Islet of Langerhans (tissue), 1 donor: ENCODE measurements at regions not wholly inside any gene's neighbourhood (a gene's known extent, or its start where the extent isn't known, plus 50 kb on each side); places are given as distances from the start of the nearest gene placed in this dataset.

Experiments used
- FAIRE-seq: peaks from one replicate; lab custom pipeline; 2011; peaks lifted over from hg19 to GRCh38; lab: Jason Lieb, UNC

DNA sequence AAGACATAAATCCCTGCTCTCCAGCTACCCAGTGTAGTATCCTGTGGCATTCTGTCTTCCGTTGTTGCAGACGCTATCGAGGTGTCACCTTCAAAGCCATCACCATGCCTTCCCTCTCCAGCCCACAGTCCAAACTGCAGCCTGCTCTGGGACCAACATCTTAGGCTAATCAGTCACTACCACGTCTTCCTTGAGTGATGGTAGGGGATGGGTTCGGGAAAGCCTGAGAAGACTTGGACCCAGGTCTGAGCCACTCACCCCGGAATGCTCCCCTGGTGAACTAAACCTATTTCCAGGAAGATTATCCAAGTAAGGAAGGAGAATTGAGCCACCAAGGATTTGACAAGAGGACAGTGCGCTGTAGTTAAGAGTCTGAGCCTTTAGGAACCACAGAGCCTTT, 52.9 kb upstream of the IRX1 start:
- no peak for FAIRE-seq

DNA sequence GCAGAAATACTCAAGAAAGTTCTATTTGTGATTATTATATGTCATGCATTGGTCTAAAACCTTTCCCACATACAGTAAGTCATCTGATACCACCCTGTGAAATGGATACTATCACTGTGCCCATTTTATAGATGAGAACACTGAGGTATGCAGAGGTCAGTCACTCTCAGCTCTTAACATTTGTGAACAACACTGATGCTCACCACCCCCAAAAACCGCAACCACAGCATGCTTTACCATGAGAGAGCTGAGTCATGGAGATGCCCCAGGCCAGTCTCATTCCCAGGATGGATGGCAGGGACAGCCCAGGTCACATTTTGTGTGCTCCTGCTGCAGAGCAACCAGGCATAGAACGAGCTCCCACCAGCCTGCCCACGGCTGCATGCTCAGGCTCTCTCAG, 53.5 kb upstream of the IRX1 start:
- no peak for FAIRE-seq

DNA sequence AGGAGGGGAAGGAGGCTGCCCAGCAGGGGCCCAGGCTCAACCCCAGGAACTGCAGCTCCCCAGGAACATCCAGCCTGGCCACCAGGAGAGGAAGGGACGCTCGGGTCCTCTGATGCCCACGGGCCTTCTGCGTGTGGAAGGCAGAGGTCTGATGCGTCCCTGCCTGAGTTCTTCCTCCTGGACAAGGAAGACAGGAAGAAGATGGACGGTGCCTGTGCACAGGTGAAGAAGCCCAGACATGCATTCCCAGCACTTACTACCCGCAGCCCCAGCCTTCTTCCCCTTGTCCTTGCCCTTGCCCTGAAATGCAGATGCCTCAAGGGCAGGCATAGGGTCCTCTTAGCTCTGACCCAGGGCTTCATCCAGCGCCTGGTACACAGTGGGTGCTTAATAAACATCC, 56.7 kb upstream of the IRX1 start:
- FAIRE-seq, result no peak

DNA sequence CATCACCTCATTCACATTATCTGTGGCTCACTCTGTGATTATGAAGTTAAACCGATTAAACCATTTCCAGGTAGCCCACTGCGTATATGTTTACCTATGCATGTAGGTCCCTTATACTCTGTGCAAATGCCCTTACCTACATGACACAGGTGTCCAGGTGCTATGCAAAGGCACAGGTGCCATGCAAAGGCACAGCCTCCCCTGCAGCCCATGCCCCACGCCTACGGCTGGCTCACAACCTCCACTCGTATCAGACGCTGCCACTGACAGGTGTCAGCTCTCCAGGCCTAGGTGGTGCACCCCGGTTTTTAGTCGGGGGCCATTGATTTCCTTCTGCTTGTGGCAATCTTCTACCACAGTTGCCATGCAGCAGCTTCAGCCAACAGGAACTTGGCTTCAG, 57.7 kb upstream of the IRX1 start:
- FAIRE-seq, result no peak

DNA sequence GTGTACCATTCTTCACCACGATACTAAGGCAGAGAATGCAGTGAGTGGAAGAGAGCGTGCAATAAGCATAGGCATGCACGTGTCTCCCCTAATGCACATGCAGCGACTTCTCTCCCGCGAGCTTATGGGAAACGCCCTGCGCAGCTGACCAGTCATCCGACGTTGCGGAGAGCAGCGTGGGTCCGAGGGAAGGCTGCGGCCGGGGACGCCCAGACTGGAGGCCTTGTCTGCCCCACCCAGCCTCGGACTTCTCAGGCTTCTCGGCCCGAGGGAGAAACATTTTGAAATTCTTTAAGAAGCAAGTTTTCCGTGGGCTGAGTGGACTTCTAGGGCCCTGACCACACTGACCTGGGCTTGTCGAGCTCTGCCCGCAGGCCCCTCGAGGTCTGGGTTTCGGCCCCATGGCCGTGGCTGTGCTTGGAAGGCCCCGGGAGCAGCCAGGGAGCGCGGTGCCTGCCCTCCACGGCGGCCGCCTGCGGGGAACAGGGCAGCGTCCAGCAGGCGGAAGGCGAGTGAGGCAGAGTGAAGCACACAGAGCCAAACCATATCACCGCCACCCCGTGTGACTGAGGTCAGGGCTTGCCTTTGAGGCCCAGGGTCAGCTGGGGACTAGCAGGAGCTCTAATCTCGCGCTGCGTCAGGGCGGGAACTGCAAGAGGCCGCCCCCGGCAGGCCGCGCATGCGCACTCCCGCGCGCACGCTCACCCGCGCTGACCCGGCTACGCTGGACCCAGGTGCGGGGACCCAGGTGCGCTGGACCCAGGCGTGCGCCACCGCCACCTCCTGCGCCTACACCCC, 60.0 kb upstream of the IRX1 start:
- FAIRE-seq, result no peak

DNA sequence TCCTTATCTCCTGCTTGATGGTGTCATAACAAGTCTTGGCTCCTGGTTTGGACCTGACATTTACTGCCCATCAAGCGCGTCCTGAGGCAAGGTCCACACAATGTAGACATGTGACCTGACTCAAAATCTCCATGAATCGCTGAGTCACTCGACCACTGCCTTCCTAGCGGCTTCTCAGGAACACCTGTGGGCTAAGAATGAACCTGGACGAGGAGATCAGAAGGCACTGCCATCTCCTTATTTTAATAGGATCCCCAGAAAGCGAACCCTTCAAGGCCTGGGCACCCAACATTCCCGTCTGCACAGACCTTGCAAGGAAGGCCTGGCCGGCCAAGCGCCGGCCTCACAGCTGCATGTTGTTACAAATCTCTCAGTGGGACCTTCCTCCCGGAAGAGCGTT, 60.6 kb upstream of the IRX1 start:
- FAIRE-seq, result no peak

DNA sequence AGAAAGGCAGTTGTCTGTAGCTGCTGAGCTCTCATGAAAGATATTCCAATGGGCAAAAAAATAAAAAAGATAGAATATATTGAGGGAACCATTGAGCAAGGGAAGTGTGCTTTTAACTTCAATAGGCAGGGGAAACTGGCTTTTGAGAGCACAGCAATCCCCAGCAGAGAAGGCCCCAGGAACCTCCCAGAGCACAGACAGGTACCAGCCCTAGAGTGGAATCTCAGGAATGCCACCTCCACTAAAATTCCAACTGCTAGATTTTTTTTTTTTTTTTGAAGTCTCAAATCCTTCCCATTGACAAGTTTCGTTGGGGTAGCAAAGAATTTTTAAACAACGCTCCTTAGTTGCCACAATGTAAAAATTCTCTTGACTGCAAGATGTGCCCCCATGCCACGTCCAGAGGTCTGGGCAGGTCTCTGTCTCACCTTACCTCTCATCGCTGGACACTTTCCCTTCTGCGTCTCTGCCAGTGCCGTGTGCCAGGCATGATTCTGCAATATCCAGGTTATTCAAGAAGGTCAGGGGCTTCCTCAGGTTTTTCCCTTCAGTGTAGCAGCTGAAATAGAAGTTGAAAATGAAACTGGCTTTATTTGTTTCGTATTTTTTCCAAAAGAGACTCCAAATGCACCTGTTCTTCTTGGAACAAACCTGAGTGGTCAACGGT, 64.2 kb upstream of the IRX1 start:
- FAIRE-seq, result no peak

DNA sequence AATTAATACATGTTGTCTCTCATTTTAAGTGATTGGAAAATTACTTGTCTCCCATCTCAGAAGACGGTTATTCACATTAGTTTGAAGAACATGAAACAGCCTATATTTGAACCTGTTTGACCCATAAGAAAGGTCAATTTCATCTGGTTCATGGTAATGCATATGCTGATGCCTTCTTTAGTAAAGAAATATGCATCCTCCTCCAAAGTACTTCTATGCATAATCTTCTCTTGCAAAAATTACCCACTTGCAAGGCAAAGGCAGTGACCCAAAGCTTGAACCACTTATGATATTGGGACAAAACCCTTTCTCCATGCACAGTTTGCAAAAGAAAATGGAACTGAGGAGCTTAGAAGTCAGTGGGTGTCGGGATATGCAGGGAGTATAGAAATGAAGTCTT, 65.4 kb upstream of the IRX1 start:
- FAIRE-seq, result no peak

DNA sequence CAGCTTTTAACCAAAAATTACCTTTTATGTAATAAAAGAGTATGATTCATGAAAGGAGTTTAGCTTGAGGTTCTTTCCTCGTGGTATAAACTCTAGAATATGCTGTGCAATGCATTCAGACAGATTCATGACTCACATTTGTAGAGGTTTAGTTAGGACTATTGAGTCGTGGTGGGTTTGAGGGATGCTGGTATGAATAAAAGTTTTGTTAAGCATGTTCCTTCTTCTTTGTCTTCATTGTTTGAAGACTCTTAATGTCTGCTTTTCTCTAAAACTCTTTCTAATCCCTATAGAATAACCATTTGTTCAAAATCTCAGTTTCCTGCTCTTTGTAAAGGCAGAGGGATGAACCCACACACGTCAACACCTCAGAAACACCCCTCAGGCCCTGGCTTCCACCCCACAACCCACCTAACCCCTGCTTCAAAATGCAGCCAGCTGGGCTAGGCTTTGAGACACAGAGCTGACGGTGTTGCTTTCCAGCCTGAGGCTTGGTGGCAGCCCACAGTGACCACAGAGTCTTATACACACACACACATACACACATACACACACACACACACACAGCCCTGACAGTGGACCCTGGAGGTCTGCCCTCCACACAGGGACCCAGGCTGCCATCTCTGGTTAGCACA, 69.0 kb upstream of the IRX1 start:
- FAIRE-seq, result no peak

DNA sequence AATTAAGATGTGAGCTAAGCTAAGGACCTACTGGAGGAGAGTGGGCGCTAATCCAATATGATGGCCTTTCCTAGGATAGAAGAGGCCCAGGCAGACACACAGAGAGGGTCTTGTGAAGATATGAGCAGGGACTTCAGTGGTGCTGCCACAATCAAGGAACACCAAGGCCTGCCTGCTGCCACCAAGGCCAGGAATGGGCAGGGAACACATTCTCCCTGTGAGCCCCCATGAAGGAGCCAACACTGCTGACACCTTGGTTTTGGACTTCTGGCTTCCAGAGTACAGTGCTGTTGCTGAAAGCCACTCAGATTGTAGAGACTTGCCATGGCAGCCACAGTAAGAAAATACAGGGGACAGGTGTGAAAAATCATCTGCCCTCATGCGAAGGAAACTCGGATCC, 73.1 kb upstream of the IRX1 start:
- no peak for FAIRE-seq

DNA sequence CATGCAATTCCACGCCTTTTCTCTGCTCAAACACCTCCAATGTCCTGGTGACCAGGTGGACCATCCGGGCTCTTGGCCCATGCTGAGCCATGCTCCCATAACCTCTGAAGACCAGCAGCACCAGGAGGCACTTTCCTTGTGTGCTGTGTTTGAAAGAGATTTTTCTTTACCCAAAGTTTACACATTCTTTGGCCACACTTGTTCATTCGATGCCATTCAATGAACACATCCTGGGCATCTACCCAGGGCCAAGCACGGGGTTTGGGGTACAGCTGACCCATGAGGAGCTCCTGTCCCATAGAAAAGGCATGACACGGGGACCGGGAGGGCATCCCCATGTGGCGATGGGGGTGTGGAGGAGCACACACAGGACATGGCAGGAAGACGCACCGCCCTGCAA, 77.1 kb upstream of the IRX1 start:
- no peak for FAIRE-seq

DNA sequence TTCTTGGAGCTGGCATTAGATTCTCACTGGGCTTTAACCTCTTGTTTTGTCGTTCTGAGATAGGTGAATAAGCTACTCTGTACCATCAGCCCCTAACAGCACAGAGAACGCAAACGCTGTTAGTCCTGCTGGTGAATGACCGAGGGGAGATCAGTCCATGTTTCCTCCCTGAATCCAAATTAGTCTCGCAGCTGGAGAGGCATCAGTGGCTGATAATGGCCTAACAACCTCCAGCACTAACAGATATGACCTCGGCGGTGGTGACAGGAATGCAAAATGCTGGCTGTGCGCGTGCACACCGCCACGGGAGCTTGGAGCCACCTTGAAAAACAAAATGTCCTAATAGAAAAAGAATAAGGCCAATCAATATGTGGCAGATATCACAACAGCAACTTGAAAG, 77.6 kb upstream of the IRX1 start:
- FAIRE-seq, result no peak

DNA sequence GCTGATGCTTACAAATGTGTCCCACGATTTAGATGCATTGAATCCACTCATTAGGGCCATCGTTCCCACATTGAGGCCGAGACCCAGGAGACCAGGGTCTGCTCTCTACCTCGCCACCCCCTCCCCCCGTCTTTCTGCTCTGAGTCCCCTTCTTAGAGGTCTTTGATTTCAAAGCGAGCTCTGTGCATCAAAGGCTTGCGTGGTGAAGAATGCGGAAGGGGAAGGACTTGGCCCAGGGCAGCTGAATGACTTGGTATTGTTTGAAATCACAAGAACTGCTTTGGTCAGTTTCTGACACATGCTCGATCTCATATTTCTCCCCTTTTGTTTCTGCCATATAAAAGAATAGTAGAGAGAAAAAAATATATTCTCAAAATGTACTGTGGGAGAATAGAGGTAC, 78.3 kb upstream of the IRX1 start:
- FAIRE-seq, result no peak

DNA sequence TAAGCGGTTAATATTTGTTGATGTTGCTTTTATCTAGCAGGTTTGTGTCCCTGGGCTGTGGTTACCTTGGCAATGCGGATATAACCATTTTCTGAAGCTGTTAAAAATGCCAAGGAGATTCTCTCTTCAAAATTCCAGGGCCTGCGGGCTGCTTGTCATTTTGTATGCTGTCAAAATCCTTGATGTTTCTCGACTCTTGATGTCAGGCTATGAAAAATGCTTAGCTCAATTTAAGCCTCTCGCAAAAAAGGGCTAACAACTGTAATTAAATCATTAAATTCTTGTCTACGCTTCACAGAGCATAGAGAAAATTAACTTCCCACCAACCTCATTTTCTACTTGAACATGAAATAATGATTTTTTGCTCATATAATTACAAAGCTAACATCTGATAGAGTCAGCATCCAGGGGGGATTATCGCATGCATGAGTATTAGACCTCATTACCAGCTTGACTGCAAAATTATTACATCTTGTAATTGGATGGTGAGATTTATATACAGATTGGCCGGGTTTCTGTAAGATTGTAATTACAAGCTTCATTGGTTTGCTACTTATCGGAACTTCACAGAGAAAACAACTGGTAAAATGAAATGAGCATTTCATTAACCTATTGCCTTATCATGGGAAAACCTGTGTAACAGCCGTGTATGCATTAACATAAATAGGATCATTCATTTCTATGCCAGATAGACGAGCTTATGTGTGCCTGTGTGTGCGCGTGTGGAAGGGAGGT, 83.1 kb upstream of the IRX1 start:
- FAIRE-seq, result no peak

DNA sequence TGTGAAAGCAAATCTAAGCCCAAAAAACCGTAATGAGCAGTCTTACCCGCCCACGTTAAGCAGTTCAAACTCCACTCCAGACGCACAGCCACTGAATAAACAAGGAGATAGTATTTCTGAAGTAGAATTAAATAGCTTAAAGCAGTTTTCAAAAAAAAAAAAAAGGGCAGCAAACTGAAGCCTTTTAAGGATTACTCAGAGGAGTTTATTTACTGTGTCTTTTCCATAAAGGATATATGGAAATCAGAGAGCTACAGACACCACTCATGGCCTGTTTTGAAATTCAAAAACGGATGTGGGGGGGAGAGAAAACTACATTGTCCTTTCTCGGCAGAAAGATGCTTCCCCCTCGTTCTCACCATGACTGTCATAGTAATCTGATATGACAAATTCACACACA, 83.7 kb upstream of the IRX1 start:
- FAIRE-seq, result no peak

DNA sequence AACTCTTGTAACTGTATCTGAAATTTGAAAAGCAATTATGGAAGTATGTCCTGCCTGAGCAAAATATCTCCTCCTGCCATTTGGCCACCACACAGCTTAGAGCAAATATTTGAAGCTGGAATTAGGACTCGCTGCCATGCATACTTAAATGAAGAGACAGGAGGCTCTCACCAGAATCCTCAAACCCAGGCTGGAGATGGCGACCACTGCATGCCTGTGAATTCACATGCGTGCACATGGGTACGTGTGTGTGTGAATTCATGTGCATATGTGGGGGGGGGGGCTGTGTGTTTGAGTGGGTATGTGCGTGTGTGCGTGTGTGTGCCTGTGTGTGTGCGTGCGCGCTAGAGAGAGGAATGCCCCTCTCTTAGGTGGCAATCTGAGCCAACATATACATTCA, 84.1 kb upstream of the IRX1 start:
- no peak for FAIRE-seq

DNA sequence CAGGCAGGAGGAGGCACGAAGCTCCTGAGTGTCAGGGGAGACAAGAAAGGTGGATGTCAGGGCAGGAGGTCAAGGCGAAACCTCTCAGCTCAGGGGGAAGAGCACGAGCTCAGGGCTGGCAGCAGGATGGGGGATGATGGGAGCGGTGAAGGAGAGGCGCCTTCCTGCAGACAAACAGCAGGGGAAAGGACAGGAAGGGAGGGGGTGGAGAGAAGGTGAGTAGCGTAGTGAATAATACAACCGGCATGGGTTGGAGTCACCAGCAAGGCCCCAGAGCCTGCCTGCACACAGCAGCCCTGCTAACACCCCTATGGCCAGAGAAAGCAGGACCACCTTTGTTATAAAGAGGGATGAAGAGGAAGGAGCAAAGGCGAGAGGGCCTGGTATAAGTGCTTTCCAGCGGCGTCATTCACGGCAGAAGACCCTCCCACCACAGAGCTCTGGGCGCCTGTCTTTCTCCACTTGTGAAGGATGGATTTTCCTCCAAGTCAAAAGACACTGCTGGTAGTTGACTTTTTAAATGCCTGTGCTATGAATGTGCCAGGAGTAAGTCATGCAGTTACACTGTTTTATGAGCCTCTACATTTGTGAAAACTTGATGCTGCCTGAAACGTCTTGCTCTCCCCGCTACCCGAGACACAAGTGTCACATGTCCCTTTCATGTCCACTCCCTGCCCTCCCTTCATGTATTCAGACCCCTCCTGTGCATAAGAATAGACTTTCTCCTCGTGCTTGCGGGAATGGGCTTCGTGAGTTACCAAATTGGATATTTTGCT, 84.8 kb upstream of the IRX1 start:
- FAIRE-seq, result no peak

DNA sequence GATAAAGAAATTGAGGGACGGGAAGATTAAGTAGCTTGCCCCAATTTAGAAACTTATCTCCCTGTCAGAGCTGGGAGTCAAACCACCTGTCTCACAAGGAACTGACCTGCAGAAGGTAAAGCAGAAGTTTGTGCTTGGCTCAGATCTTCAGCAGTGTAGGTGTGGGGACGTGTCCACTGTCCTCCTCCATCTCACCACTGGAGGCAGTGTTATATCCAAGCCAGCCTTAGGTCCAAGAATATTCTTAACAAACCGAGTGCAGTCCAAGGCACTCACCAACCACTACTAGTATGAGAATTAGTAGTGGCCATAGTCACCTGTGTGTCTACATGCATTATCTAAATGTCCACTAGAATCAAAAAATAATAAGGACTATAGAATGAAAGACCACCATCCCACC, 86.3 kb upstream of the IRX1 start:
- FAIRE-seq, result no peak

DNA sequence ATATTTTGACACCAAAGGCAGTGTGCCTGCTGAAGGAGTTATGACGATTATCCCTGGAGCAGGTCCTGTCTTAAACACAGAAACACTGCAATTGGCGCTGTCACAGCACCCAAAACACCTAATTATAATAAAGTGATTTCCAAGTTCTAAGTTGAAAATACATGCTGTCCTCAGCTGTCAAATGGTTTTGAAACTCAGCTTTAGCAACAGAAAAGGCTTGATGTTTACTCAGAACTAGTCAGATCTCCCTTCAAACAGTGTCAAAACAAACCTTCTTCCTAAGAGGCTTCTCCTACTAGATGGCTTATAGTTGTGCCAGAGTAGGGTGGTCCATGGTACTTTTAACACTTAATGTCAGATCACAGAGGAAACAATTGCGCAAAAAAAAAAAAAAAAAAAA, 87.2 kb upstream of the IRX1 start:
- no peak for FAIRE-seq

DNA sequence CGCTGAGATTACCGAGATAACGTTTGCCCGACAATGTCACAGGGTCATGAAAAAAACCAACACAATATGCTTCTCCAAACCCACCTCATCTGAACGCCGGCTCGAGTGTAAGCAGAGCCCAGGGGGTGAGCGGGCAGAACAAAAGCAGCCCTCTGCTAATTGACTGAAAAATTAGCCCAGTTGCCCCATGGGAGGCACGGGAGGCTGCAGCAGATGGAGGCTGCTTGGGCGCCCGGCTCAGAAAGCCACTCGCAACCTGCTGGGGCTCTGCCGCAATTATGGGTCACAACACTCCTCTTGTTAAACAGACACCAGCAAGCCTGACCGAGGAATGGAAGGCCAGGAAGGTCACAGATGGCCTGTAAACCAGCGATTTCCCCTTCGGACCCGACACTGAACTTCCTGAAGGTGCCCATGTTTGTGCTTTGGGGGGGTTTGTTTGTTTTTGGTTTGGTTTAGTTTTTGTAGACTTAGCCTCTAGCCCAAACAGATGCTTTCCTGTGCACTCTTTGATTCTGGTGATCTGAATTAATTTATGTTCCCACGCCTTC, 104.6 kb upstream of the IRX1 start:
- no peak for FAIRE-seq

DNA sequence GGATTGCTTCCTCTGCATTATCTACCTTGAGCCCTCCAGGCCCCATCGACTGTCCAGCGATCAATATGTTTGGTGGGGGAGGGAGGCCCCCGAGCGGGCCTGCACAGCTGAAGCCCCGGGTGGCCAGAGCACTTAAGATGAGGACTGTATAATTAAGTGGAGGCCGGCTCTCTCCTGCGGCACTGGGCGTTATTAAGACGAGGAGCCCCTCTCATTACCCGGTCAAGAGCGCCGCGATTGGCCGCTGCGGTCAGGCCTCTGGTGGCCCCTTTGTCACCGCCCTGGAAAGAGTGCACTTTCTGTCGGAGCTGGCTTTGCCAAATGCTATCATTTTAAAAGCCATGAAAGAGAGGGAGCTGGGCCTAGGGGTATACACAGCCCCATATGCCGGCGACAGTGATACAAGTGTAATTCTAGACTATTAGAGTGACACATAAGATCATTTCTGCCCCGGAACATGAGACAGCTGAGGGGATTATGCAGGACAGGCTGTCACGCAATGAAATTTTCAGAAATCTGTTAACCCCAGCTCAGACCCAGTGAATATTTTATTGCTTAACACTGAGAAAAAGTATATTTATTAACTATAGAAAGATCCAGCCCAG, 106.3 kb upstream of the IRX1 start:
- no peak for FAIRE-seq

DNA sequence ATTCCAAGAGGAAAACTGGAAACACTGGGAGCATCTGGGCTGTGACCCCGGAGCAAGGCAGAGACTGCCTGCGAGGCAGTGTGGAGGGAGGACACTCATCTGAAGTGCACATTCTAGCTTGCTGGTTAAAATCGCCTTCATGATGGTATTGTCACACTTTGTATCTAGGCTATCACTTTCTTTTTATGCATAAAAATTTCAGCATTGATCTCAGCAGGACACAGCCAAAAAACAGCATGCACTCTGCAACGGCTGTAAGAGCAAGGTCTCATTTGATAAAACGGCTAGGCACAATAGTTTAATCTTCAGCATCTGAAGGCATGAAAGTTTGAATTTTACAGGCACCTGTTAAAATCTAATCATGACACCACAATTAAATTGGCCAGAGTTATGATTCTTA, 110.8 kb upstream of the IRX1 start:
- no peak for FAIRE-seq
